ENCODE measurements at regions not wholly inside any gene's neighbourhood (a gene's known extent, or its start where the extent isn't known, plus 50 kb on each side); places are given as distances from the start of the nearest gene placed in this dataset.

- no peak for DNase-seq
- Histone ChIP-seq H2BK20ac (ENCODE audit: low read depth, low read length, poor library complexity, severe bottlenecking) (no peak overlapping the region), H3K79me2 (ENCODE audit: insufficient read depth, low read length) (no peaks in the 10 kb centered on the region), H2AFZ (ENCODE audit: low read length) (no peak overlapping the region), H2AK5ac (ENCODE audit: insufficient read length, low read length) (no peak overlapping the region), H3K56ac (ENCODE audit: insufficient read length, low read depth, low read length) (no peak overlapping the region), H4K91ac (ENCODE audit: insufficient read length, low read depth, low read length) (no peak overlapping the region), H3K14ac (ENCODE audit: insufficient read depth, low read length) (no peak overlapping the region), H4K5ac (ENCODE audit: insufficient read length, low read depth, low read length) (no peak overlapping the region), H2BK12ac (ENCODE audit: insufficient read length, low read depth, low read length) (no peak overlapping the region), H3K4ac (ENCODE audit: low read depth, low read length) (no peak overlapping the region), H3K23ac (ENCODE audit: insufficient read length, low read depth, low read length) (no peak overlapping the region), H3K27ac (ENCODE audit: insufficient read length, low read depth, low read length) (no peak overlapping the region), H3K9me3 (ENCODE audit: control insufficient read depth, low read depth, low read length) (no peaks in the 10 kb centered on the region), H3K27me3 (ENCODE audit: insufficient read depth, low read length) (no peaks in the 10 kb centered on the region), H4K20me1 (ENCODE audit: control insufficient read depth, insufficient read depth, insufficient read length) (no peaks in the 10 kb centered on the region), H3K4me1 (ENCODE audit: insufficient read depth, low read length) (no peaks in the 10 kb centered on the region), H3K23me2 (ENCODE audit: insufficient read length, low read depth, low read length, poor library complexity, severe bottlenecking) (no peaks in the 10 kb centered on the region), H2BK15ac (ENCODE audit: low read depth, low read length) (no peak overlapping the region), H2BK120ac (ENCODE audit: low read depth, low read length, poor library complexity, severe bottlenecking) (no peak overlapping the region), H3K79me1 (ENCODE audit: insufficient read depth, low read depth, low read length, poor library complexity, severe bottlenecking) (no peaks in the 10 kb centered on the region), H4K8ac (replicated peaks; ENCODE audit: insufficient read length, low read depth, low read length) (no peak overlapping the region), H3K18ac (ENCODE audit: insufficient read length, low read depth, low read length) (no peak overlapping the region), H3K9ac (ENCODE audit: extremely low read depth, insufficient read length, low read length) (no peak overlapping the region), H2BK5ac (ENCODE audit: insufficient read length, low read length) (no peak overlapping the region), H3K4me2 (ENCODE audit: insufficient read depth, insufficient read length, low read length) (no peak overlapping the region), H3T11ph (ENCODE audit: low read length) (no peak overlapping the region)
- H3K27me3 Mint-ChIP-seq (ENCODE audit: low read depth), result peaks cover 9% of the 10 kb centered on the region
- H3K4me3 Mint-ChIP-seq, result no peak overlapping the region
- WGBS (ENCODE audit: extremely low coverage, insufficient read length, low lambda C conversion rate), result no CpG with 5 or more reads among the region's 2 CpGs
- H3K9me3 Mint-ChIP-seq, result no peaks in the 10 kb centered on the region
- peaks cover 5 to 16% of the 10 kb centered on the region in 2 experiments; a peak in 3 of 4 replicates for H3K4me1 Mint-ChIP-seq
- H3K36me3 Mint-ChIP-seq (ENCODE audit: insufficient read depth in 1 of 3, low read depth in 3 of 3), result no peaks in the 10 kb centered on the region
- TF ChIP-seq CTCF (conservative IDR thresholded peaks at IDR 0.05), result no peak
- no peak overlapping the region for H3K27ac Mint-ChIP-seq
Observed at GRCh38 chr5:6180231-6180872, 198.0 kb downstream of the MED10 start.
